Loucy (cell line): ENCODE measurements at regions not wholly inside any gene's neighbourhood (a gene's known extent, or its start where the extent isn't known, plus 50 kb on each side); places are given as distances from the start of the nearest gene placed in this dataset.

ENCODE experiments used
- H2AFZ ChIP-seq: fragments of 200-600 bp; sonication (generic); 2 replicates; pipeline ENCODE4 v1.6.0; 2016; ENCODE audit warnings: antibody characterized with exemption, mild to moderate bottlenecking, low read length, moderate library complexity
- H3F3A ChIP-seq: fragments of 200-600 bp; 2 replicates; pipeline ENCODE4 v1.6.0; 2016; ENCODE audit warnings: antibody characterized with exemption, low read depth, mild to moderate bottlenecking
- H3K27me3 ChIP-seq: fragments of 200-600 bp; sonication (generic); 2 replicates; pipeline ENCODE4 v1.6.1; 2014; ENCODE audit warnings: low read length, mild to moderate bottlenecking; ENCODE audit not compliant: insufficient read depth, poor library complexity, severe bottlenecking
- H3K36me3 ChIP-seq: fragments of 200-600 bp; sonication (generic); 2 replicates; pipeline ENCODE4 v1.6.1; 2016; ENCODE audit warnings: low read length; ENCODE audit not compliant: insufficient read depth
- H3K4me1 ChIP-seq: fragments of 200-600 bp; sonication (generic); 2 replicates; pipeline ENCODE4 v1.5.1; 2014; ENCODE audit warnings: low read length, mild to moderate bottlenecking; ENCODE audit not compliant: insufficient read depth, poor library complexity, severe bottlenecking
- H3K4me2 ChIP-seq: fragments of 200-600 bp; sonication (generic); 2 replicates; pipeline ENCODE4 v1.6.0; 2014; ENCODE audit warnings: antibody characterized with exemption, low read length, low read depth, mild to moderate bottlenecking; ENCODE audit not compliant: poor library complexity, severe bottlenecking
- H3K4me3 ChIP-seq: fragments of 200-600 bp; sonication (generic); 2 replicates; pipeline ENCODE4 v1.5.1; 2014; ENCODE audit warnings: low read length, mild to moderate bottlenecking, mixed read lengths; ENCODE audit not compliant: poor library complexity, severe bottlenecking
- H3K79me2 ChIP-seq: fragments of 200-600 bp; sonication (generic); 2 replicates; pipeline ENCODE4 v1.6.1; 2014; ENCODE audit warnings: low read length; ENCODE audit not compliant: insufficient read depth
- H3K9ac ChIP-seq: fragments of 200-600 bp; sonication (generic); 2 replicates; pipeline ENCODE4 v1.6.0; 2014; ENCODE audit warnings: mild to moderate bottlenecking, low read depth, low read length, moderate library complexity; ENCODE audit not compliant: poor library complexity, severe bottlenecking
- H3K9me2 ChIP-seq: fragments of 200-600 bp; sonication (generic); replicated peaks from 2 replicates; pipeline ENCODE4 v1.6.1; 2016; ENCODE audit warnings: low read depth, low read length, mixed read lengths
- H3K9me3 ChIP-seq: fragments of 200-600 bp; sonication (generic); 2 replicates; pipeline ENCODE4 v1.6.1; 2014; ENCODE audit warnings: mild to moderate bottlenecking, antibody characterized with exemption, low read length, low read depth; ENCODE audit not compliant: insufficient read depth
- H4K20me1 ChIP-seq: fragments of 200-600 bp; sonication (generic); 2 replicates; pipeline ENCODE4 v1.6.0; 2014; ENCODE audit warnings: antibody characterized with exemption, low read length, mild to moderate bottlenecking; ENCODE audit not compliant: insufficient read depth, poor library complexity, severe bottlenecking
- EZH2phosphoT487 ChIP-seq: fragments of 200-600 bp; IDR thresholded peaks from 2 replicates; pipeline ENCODE4 v1.6.1; 2018; ENCODE audit warnings: antibody characterized with exemption, mild to moderate bottlenecking, moderate library complexity, borderline replicate concordance
- TF ChIP-seq, protein P1 (sequence below): fragments of 200-600 bp; sonication (generic); conservative IDR thresholded peaks from 2 replicates; pipeline ENCODE4 v1.5.1; 2014; ENCODE audit warnings: mild to moderate bottlenecking, antibody characterized with exemption, low read length

DNA sequence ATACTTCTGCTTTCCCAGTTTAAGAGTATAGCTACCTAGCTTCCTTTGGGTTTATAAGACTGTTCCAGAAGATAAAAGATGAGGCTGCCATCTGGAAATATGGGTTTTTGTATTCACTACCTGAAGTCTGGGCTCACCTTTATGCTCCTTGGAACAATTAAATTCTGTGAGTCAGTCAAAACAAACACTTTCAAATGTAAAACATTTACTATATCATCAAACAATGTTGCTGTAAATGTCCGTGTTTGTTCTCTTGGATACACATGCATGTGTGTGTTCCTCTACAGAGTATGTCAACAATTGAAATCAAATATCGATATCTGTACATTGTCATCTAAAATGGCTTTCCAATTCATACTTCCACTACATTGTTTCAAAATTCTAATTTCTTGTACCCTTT is 525.6 kb downstream of the MDFIC start:
- Histone ChIP-seq H3K36me3 (no peaks in the 10 kb centered on the region), H3K79me2 (no peaks in the 10 kb centered on the region), H2AFZ (no peak overlapping the region), H3K4me3 (no peak overlapping the region), H3K4me1 (no peaks in the 10 kb centered on the region), H3K9ac (no peak overlapping the region), H4K20me1 (no peaks in the 10 kb centered on the region), H3K9me2 (no peaks in the 10 kb centered on the region), H3K27me3 (no peaks in the 10 kb centered on the region), H3K9me3 (no peaks in the 10 kb centered on the region), H3F3A (no peaks in the 10 kb centered on the region), H3K4me2 (no peak overlapping the region)
- no peak for TF ChIP-seq EZH2phosphoT487
- TF ChIP-seq, protein P1, sequence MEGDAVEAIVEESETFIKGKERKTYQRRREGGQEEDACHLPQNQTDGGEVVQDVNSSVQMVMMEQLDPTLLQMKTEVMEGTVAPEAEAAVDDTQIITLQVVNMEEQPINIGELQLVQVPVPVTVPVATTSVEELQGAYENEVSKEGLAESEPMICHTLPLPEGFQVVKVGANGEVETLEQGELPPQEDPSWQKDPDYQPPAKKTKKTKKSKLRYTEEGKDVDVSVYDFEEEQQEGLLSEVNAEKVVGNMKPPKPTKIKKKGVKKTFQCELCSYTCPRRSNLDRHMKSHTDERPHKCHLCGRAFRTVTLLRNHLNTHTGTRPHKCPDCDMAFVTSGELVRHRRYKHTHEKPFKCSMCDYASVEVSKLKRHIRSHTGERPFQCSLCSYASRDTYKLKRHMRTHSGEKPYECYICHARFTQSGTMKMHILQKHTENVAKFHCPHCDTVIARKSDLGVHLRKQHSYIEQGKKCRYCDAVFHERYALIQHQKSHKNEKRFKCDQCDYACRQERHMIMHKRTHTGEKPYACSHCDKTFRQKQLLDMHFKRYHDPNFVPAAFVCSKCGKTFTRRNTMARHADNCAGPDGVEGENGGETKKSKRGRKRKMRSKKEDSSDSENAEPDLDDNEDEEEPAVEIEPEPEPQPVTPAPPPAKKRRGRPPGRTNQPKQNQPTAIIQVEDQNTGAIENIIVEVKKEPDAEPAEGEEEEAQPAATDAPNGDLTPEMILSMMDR = no peak

DNA sequence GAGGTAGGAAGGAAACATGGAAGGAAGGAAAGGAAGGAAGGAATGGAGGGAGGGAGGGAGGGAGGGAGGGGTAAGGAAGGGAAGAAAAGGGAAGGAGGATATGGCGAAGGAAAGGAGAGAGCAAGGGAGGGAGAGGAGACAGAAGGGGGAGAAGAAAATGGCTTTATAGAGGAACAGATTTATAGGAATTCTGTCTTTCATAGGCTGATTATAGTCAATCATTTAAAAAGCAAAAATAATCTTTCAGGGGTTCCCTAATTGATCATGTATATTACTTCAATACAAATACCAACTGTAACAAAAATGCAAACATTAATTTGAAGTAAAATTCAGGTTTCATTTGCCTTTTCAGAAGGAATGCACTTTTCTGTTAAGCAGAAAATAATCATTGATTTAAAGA is 519.1 kb downstream of the MDFIC start:
- Histone ChIP-seq H3F3A (no peaks in the 10 kb centered on the region), H3K9me3 (no peaks in the 10 kb centered on the region), H3K4me3 (no peak overlapping the region), H3K4me1 (no peaks in the 10 kb centered on the region), H3K79me2 (no peaks in the 10 kb centered on the region), H3K9me2 (no peaks in the 10 kb centered on the region), H3K27me3 (no peaks in the 10 kb centered on the region), H4K20me1 (no peaks in the 10 kb centered on the region), H3K36me3 (no peaks in the 10 kb centered on the region), H2AFZ (no peak overlapping the region), H3K9ac (no peak overlapping the region), H3K4me2 (no peak overlapping the region)
- TF ChIP-seq EZH2phosphoT487 = no peak
- TF ChIP-seq, protein P1 = no peak

DNA sequence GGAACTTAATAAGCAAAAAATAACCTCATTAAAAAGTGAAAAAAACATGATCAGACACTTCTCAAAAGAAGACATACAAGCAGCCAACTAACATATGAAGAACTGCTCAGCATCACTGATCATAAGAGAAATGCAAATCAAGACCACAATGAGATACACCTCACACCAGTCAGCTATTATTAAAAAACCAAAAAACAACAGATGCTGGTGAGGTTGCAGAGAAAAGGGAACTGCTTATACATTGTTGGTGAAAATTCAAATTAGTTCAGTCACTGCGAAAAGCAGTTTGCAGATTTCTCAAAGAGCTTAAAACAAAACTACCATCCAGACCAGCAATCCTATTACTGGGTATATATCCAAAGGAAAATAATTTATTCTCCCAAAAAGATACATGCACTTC is 513.3 kb downstream of the MDFIC start:
- Histone ChIP-seq H4K20me1 (no peaks in the 10 kb centered on the region), H3K27me3 (no peaks in the 10 kb centered on the region), H3K4me3 (no peak overlapping the region), H3K4me2 (no peak overlapping the region), H3F3A (no peaks in the 10 kb centered on the region), H3K9me2 (no peaks in the 10 kb centered on the region), H3K79me2 (no peaks in the 10 kb centered on the region), H3K36me3 (no peaks in the 10 kb centered on the region), H3K9ac (no peak overlapping the region), H3K4me1 (no peaks in the 10 kb centered on the region), H2AFZ (no peak overlapping the region), H3K9me3 (no peaks in the 10 kb centered on the region)
- no peak for TF ChIP-seq EZH2phosphoT487
- TF ChIP-seq, protein P1 = no peak
